ENCODE measurements at regions not wholly inside any gene's neighbourhood (a gene's known extent, or its start where the extent isn't known, plus 50 kb on each side); places are given as distances from the start of the nearest gene placed in this dataset.

DNA sequence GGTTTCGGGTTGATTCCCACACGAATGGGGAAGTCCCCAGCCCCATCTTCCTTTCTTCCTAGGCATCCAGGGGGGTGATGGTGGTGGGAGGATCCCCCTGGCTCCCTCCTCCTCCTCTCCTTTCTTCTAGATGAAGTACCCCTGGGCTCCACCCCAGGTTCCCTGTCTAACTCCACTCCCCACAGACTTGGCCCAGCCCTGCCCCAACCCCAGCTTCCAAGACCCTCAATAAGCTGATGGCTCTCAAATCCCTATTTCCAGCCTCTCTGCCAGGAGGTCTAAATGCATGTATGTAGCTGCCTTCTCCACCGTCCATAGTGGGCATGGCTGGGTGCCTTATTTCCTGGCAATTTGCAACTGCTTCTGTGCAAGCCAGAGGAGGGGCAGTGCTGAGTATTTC lies 383.7 kb downstream of the BCL11B start:
- DNase-seq (ENCODE audit: low read depth in 1 of 2, low spot score in 1 of 2), result no peak
- H3K27me3 ChIP-seq (ENCODE audit: insufficient read depth, poor library complexity, severe bottlenecking), result no peaks in the 10 kb centered on the region
- H3K27ac ChIP-seq (replicated peaks), result no peak overlapping the region
- no peak for TF ChIP-seq GABPA (IDR thresholded peaks at IDR 0.05; ENCODE audit: low read depth)
- no peak overlapping the region for H3K4me3 ChIP-seq (replicated peaks; ENCODE audit: insufficient read depth, low read length)

DNA sequence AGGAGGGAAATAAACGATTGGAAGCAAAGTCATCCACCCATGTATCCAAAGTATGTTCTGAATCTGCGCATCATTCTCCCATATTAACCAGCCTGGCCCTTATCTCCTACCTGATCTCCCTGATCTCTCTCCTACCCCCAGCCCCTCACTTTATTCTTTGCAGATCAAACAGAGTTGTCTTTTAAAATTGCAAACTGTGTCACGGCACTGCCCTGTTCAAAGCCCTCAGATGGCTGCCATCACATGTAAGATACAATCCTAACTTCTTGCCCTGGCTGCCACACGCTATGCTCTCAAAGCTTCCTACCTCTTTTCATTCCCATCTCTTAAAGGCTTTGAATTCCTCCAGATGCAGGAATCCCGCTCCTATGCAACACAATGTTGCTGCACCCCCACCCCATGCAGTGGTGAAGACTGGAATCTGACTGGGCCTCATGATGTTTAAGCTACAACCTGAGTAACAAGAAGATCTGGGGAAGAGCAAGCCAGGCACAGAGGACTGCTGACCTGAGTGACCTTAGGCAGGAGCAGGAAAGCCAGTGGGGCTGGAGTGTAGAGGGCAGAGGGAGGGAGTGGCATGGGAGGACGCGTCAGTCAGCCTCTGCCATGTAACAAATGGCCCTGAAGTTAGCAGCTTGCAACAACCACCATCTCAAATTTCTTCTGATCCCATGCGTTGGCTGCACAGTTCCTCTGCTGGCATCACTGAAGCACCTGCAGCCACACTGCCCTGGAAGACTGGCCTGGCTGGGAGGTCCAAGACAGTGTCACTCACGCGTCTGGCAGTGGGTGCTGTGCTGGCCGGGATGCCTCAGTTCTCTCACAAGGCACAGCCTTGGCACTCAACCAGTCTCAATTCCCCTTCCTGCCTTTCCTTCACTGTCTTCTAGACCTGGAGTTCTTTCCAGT lies 382.8 kb downstream of the BCL11B start:
- no peak overlapping the region for H3K4me3 ChIP-seq (replicated peaks; ENCODE audit: insufficient read depth, low read length)
- TF ChIP-seq SPI1 (IDR thresholded peaks at IDR 0.05; ENCODE audit: borderline replicate concordance, low read depth) (no peak), GABPA (IDR thresholded peaks at IDR 0.05; ENCODE audit: low read depth) (no peak), POLR2AphosphoS5 (IDR thresholded peaks at IDR 0.05; ENCODE audit: low read depth) (no peak)
- TF ChIP-seq, protein P1, sequence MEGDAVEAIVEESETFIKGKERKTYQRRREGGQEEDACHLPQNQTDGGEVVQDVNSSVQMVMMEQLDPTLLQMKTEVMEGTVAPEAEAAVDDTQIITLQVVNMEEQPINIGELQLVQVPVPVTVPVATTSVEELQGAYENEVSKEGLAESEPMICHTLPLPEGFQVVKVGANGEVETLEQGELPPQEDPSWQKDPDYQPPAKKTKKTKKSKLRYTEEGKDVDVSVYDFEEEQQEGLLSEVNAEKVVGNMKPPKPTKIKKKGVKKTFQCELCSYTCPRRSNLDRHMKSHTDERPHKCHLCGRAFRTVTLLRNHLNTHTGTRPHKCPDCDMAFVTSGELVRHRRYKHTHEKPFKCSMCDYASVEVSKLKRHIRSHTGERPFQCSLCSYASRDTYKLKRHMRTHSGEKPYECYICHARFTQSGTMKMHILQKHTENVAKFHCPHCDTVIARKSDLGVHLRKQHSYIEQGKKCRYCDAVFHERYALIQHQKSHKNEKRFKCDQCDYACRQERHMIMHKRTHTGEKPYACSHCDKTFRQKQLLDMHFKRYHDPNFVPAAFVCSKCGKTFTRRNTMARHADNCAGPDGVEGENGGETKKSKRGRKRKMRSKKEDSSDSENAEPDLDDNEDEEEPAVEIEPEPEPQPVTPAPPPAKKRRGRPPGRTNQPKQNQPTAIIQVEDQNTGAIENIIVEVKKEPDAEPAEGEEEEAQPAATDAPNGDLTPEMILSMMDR (IDR thresholded peaks at IDR 0.05; ENCODE audit: insufficient read depth, low read length), result no peak
- TF ChIP-seq, protein P2, sequence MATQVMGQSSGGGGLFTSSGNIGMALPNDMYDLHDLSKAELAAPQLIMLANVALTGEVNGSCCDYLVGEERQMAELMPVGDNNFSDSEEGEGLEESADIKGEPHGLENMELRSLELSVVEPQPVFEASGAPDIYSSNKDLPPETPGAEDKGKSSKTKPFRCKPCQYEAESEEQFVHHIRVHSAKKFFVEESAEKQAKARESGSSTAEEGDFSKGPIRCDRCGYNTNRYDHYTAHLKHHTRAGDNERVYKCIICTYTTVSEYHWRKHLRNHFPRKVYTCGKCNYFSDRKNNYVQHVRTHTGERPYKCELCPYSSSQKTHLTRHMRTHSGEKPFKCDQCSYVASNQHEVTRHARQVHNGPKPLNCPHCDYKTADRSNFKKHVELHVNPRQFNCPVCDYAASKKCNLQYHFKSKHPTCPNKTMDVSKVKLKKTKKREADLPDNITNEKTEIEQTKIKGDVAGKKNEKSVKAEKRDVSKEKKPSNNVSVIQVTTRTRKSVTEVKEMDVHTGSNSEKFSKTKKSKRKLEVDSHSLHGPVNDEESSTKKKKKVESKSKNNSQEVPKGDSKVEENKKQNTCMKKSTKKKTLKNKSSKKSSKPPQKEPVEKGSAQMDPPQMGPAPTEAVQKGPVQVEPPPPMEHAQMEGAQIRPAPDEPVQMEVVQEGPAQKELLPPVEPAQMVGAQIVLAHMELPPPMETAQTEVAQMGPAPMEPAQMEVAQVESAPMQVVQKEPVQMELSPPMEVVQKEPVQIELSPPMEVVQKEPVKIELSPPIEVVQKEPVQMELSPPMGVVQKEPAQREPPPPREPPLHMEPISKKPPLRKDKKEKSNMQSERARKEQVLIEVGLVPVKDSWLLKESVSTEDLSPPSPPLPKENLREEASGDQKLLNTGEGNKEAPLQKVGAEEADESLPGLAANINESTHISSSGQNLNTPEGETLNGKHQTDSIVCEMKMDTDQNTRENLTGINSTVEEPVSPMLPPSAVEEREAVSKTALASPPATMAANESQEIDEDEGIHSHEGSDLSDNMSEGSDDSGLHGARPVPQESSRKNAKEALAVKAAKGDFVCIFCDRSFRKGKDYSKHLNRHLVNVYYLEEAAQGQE (IDR thresholded peaks at IDR 0.05; ENCODE audit: insufficient replicate concordance, low read depth), result no peak
- no peaks in the 10 kb centered on the region for H3K27me3 ChIP-seq (ENCODE audit: insufficient read depth, poor library complexity, severe bottlenecking)
- H3K27ac ChIP-seq (replicated peaks), result no peak overlapping the region
- no peak for DNase-seq (ENCODE audit: low read depth in 1 of 2, low spot score in 1 of 2)

- TF ChIP-seq GABPA (IDR thresholded peaks at IDR 0.05; ENCODE audit: low read depth), result no peak
- no peak for TF ChIP-seq SPI1 (IDR thresholded peaks at IDR 0.05; ENCODE audit: borderline replicate concordance, low read depth)
- TF ChIP-seq, protein P1 (IDR thresholded peaks at IDR 0.05; ENCODE audit: insufficient read depth, low read length), result no peak
- TF ChIP-seq POLR2AphosphoS5 (IDR thresholded peaks at IDR 0.05; ENCODE audit: low read depth), result no peak
- TF ChIP-seq, protein P2 (IDR thresholded peaks at IDR 0.05; ENCODE audit: insufficient replicate concordance, low read depth), result no peak
- no peak overlapping the region for H3K4me3 ChIP-seq (replicated peaks; ENCODE audit: insufficient read depth, low read length)
- no peak overlapping the region for H3K27ac ChIP-seq (replicated peaks)
- no peaks in the 10 kb centered on the region for H3K27me3 ChIP-seq (ENCODE audit: insufficient read depth, poor library complexity, severe bottlenecking)
- no peak for DNase-seq (ENCODE audit: low read depth in 1 of 2, low spot score in 1 of 2)
Measured at GRCh38 chr14:98889836-98890185, 382.2 kb downstream of the BCL11B start.

DNA sequence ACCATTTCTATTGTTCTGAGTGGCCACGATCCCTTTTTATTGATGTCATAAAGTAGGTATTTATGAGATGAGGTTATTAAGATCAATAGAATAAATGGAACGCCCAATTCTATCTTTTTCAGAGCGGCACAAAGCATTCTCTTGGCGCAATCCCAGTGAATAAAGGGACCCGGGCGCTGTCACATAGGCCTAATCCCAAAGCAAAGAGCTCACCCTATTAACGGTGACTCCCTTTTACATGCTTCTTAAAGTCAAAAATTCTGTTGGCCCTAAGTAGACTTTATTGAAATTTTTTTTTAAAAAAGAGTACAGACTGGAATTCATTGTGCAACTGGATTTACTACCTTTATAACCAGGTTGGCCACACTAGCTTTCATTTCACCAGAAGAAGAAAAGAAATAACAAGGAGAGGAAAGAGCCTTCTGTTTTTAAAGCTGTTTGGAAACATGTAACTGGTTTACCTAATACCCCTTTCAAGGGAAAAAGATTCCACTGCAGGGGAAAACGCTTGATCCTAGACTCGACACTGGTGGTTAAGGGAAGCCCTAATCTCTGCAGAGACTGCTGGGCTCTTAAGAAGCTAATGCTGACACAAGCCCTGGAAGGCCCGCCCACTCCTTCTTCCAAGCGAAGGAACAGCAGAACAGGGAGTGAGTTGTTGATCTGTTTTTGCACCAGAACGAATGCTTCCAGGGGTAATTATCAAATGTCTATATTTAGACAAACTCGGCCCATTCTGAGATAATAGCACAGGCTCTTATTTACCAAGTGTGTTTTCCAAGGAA lies 381.2 kb downstream of the BCL11B start:
- no peak for DNase-seq (ENCODE audit: low read depth in 1 of 2, low spot score in 1 of 2)

More for the DNA sequence above, 381.2 kb downstream of the BCL11B start:
- Histone ChIP-seq H3K27ac (replicated peaks) (no peak overlapping the region), H3K27me3 (ENCODE audit: insufficient read depth, poor library complexity, severe bottlenecking) (no peaks in the 10 kb centered on the region), H3K4me3 (replicated peaks; ENCODE audit: insufficient read depth, low read length) (no peak overlapping the region)
- TF ChIP-seq GABPA (IDR thresholded peaks at IDR 0.05; ENCODE audit: low read depth), result no peak
- TF ChIP-seq POLR2AphosphoS5 (IDR thresholded peaks at IDR 0.05; ENCODE audit: low read depth), result no peak
- TF ChIP-seq, protein P1 (IDR thresholded peaks at IDR 0.05; ENCODE audit: insufficient read depth, low read length), result no peak
- no peak for TF ChIP-seq SPI1 (IDR thresholded peaks at IDR 0.05; ENCODE audit: borderline replicate concordance, low read depth)
- TF ChIP-seq, protein P2 (IDR thresholded peaks at IDR 0.05; ENCODE audit: insufficient replicate concordance, low read depth), result no peak
